ENCODE measurements at regions not wholly inside any gene's neighbourhood (a gene's known extent, or its start where the extent isn't known, plus 50 kb on each side); places are given as distances from the start of the nearest gene placed in this dataset.

- H4K91ac ChIP-seq (replicated peaks; ENCODE audit: insufficient read length, low read length), result no peak overlapping the region
- no peak overlapping the region for H3K23ac ChIP-seq (ENCODE audit: insufficient read length)
- WGBS, 2 experiments (ENCODE audit: extremely low coverage in 1 of 2, insufficient coverage in 1 of 2, insufficient read length in 1 of 2, insufficient replicate concordance in 2 of 2, low coverage in 1 of 2, low lambda C conversion rate in 2 of 2, missing lambda C conversion rate in 1 of 2), result 92% methylated on average over 16 of the region's 16 CpGs; no CpG with 5 or more reads in 1 of the 2 experiments
- TF ChIP-seq E2F6 (IDR thresholded peaks at IDR 0.05), result no peak
- no peak overlapping the region for H3K18ac ChIP-seq (ENCODE audit: extremely low read depth, low read length)
- DNase-seq (ENCODE audit: low read depth in 1 of 2, low spot score in 2 of 2) (no peak), FAIRE-seq (no peak)
- H3K4me3 ChIP-seq (ENCODE audit: extremely low read depth in 1 of 4, insufficient read depth in 2 of 4, low read depth in 3 of 4, low read length in 4 of 4), result no peak overlapping the region
- no peak overlapping the region for H3K14ac ChIP-seq (ENCODE audit: insufficient read length)
- no peak overlapping the region for H3K9ac ChIP-seq (replicated peaks in 1 of 4; ENCODE audit: extremely low read depth in 1 of 4, low read depth in 3 of 4, low read length in 3 of 4)
- no peak overlapping the region for H2BK12ac ChIP-seq (ENCODE audit: low read depth, low read length)
- H3K4me1 ChIP-seq (replicated peaks in 1 of 4; ENCODE audit: control insufficient read depth in 3 of 4, insufficient read depth in 4 of 4, low read length in 3 of 4), result no peaks in the 10 kb centered on the region; a peak in 1 of 7 replicates
- H4K20me1 ChIP-seq (replicated peaks in 1 of 2; ENCODE audit: control insufficient read depth in 1 of 2, insufficient read depth in 2 of 2, low read length in 2 of 2), result no peaks in the 10 kb centered on the region
- H2AFZ ChIP-seq (ENCODE audit: low read length), result peak overlapping the region; percentile 76; the same call in 1 of the 2 replicates
- H2BK120ac ChIP-seq (replicated peaks; ENCODE audit: low read depth, low read length), result no peak overlapping the region
- no peaks in the 10 kb centered on the region for H3K36me3 ChIP-seq (ENCODE audit: control insufficient read depth in 2 of 4, insufficient read depth in 4 of 4, low read length in 3 of 4)
- no peak overlapping the region for H3K27ac ChIP-seq (ENCODE audit: low read depth, low read length)
- H3K4me2 ChIP-seq (ENCODE audit: insufficient read depth in 1 of 2, low read depth in 2 of 2, low read length in 2 of 2), result no peak overlapping the region
- H3K79me2 ChIP-seq (ENCODE audit: control insufficient read depth in 1 of 2, insufficient read depth in 2 of 2, low read length in 2 of 2), result no peaks in the 10 kb centered on the region
- no peak overlapping the region for H2BK15ac ChIP-seq (ENCODE audit: low read length)
- no peaks in the 10 kb centered on the region for H3K27me3 ChIP-seq (replicated peaks in 1 of 4; ENCODE audit: control insufficient read depth in 3 of 4, extremely low read depth in 1 of 4, insufficient read depth in 3 of 4, low read length in 3 of 4)
- H2AK5ac ChIP-seq (ENCODE audit: low read depth, low read length), result no peak overlapping the region
- no peak overlapping the region for H3K56ac ChIP-seq (replicated peaks; ENCODE audit: insufficient read length, low read depth, low read length)
- no peak overlapping the region for H4K8ac ChIP-seq (ENCODE audit: extremely low read depth, insufficient read depth, low read length)
- no peaks in the 10 kb centered on the region for H3K9me3 ChIP-seq (ENCODE audit: insufficient read depth in 2 of 2, low read depth in 1 of 2, low read length in 1 of 2)
- ChIA-PET POLR2A (ENCODE audit: partially characterized antibody) (no interaction called here), CTCF (ENCODE audit: partially characterized antibody) (no interaction called here)
- H3K23me2 ChIP-seq (ENCODE audit: low read depth, low read length), result no peaks in the 10 kb centered on the region
- no peak overlapping the region for H3K4ac ChIP-seq (replicated peaks; ENCODE audit: insufficient read length, low read depth, low read length)
- no peaks in the 10 kb centered on the region for H3K79me1 ChIP-seq (ENCODE audit: low read depth, low read length)
- no peak overlapping the region for H4K5ac ChIP-seq (ENCODE audit: insufficient read length, low read depth, low read length)
- no peak overlapping the region for H2BK5ac ChIP-seq (ENCODE audit: low read depth, low read length)
- no peak overlapping the region for H2BK20ac ChIP-seq (ENCODE audit: low read length)
These were observed 428.0 kb downstream of the EPHA5 start for GRCh38 chr4:65242156-65242846.
